HT1080 (cell line): ENCODE measurements at regions not wholly inside any gene's neighbourhood (a gene's known extent, or its start where the extent isn't known, plus 50 kb on each side); places are given as distances from the start of the nearest gene placed in this dataset.
"Not testable (repeated sequence)": the region's sequence is repeated elsewhere in the genome, so short reads cannot be mapped to it uniquely, and the experiment has no call there.

ENCODE experiments used
- DNase-seq: peaks from one replicate; pipeline ENCODE4 v3.0.0-alpha.2; 2015; ENCODE audit warnings: low read depth

DNA sequence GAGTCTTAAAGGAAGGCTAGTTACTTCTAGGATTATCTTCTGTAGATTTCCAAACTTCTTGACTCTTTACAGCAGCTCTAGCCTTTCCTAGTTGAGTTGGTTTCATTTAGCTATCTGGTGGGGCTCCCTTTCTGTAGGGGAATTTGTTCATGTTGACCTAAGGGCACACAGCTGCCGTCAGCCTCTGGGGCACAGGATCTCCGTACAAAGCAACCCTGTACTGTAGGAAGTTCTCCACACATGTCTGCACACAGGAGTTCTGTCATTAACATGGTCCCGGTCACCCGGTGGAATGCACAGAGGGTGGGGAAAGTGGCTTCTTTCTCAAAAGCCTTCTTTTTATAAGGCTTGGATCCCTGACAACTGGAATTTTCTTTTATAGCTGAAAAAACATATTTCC lies 88.7 kb upstream of the TNIK start:
- DNase-seq, result no peak

DNA sequence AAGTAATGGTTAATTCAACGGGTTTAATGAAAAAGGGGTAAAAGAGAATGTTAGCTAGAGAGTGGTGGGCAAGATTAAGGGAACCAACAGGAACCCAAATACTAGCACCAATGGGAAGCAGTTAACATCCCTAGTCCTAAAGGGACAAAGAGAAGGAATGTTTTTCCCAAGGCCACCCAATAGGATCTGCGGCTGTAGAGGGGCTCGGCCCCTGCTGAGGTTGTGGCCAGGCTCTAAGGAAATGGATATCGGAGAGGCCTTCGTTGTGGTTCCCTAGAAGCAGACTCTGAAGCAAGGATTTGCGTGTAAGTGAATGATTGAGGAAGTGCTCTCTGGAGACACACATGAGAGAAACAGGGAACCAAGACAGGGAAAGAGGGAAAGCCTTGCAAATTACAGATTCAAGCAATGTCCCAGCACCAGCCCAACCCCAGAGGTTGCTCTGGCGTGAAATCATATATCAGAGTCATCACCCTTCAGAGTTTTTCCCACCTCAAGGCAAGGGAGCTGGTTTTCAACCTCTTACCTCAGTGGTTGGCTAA lies 83.6 kb upstream of the TNIK start:
- DNase-seq, result no peak

DNA sequence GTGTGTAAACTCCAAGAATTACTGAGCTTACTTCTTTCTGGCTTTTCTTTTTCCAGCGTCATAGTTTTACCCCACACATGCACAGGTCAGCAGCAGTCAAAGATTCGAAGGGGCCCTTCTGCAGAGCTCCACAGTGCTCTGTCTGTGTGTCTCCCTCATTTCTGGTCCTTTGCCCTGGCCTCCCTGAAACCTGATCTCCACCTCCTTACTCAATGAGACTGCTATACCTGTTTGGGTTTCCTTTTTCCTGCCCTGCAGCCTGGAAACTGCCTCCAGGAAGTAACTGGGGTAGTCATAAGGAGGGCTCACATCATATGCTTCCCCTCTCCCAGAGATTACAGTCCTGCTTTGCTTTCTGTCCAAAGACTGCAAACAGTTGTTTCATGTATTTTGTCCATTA lies 82.8 kb upstream of the TNIK start:
- no peak for DNase-seq

DNA sequence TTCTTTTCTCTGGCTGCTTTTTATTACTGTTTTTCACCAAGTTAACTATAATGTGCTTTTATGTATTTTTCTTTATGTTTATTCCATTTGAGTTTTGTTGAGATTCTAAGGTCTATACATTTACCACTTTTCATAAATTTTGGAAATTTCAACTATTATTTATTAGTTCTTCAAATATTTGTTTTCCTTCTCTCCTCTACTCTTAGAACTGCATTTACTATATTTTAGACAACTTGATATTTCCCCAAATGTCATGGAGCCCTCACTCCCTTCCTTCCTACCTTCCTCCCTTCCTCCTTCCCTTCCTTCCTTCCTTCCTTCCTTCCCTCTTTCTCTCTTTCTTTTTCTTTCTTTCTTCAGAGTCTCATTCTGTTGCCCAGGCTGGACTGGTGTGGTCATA lies 81.4 kb upstream of the TNIK start:
- no peak for DNase-seq

DNA sequence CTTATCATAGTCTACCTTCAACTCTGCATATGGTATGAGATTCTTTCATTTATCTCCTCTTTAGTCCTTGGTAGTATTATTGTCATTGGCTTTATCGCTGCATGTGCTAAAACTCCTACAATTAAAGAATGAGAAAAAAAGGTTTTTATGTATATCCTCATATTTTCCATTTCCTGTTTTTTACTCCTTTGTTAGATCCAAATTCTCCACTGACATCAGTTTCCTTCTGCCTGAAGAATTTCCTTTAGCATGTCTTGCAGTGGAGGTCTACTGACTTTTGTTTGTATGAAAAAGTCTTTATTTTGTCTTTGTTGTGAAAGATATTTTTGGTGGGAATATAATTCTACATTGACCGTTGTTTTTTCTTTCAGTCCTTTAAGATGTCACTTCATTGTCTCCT lies 81.0 kb upstream of the TNIK start:
- DNase-seq, result no peak

DNA sequence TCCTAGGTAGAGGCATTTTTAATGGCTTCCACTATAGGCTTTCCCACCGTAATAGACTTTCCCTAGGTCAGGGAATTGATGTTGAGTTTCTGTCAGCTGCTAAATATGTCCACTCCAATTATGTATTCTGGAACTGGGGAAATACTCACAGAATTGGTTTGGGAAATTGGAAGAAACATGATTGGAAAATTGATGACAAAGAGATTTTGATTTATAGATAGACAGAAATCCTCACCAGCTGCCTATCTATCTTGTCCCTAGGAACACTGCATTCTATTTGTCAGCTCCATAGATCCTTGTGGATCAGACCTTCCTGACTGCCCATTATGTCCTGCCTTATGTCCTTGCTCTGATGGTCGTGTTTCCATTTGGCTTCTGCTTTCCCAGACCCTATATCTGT lies 75.6 kb upstream of the TNIK start:
- DNase-seq, result no peak

DNA sequence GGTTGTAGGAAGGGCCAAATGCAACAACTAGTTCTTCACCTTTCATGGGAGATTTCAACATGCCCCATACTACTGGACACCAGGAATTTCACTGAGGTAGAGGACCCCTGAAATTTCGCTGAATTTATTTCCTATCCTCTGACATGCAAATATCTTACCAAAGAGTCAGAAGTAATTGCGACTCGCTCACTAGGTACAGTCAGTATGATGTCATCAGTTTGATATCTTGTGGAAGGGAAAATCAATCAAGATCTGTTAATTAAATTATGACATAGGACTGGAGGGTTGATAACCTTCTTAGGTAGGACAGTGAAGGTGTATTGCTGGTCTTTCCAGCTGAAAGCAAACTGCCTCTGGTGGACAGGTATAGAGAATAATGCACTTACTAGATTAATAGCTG lies 74.9 kb upstream of the TNIK start:
- no peak for DNase-seq

DNA sequence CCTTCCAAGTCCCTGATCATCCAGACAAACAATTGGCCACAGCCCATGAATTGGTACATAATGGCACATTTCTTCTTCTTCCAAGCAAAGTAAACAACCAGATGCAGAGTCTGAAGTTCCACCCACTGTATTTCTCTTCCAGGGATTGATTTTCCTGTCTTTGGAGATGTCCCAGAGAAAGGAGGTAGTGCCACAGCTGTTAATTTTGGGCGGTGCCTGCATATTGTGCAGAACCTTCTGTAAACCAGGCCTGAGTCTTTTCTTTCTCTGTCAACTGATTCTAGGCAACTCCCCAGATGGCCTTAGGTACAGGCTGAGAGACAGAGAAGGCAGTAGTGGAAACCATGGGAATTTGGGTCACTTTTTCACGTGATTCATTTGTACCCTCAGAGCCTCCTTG lies 73.5 kb upstream of the TNIK start:
- DNase-seq, result no peak

DNA sequence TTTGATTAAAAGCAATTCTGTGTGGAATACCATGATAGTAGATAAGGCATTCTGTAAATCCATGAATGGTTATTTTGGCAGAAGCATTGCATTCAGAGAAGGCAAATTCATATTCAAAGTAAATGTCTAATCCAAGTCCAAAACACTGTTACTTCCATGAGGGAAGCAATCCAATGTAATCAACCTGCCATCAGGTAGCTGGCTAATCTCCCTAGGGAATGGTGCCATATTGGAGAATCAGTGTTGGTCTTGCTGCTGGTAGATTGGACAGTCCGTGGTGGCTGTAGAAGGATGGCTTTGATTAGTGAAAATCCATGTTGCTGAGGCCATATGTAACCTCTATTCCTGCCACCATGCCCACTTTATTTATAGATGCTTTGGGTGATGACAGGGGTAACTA lies 72.1 kb upstream of the TNIK start:
- no peak for DNase-seq

DNA sequence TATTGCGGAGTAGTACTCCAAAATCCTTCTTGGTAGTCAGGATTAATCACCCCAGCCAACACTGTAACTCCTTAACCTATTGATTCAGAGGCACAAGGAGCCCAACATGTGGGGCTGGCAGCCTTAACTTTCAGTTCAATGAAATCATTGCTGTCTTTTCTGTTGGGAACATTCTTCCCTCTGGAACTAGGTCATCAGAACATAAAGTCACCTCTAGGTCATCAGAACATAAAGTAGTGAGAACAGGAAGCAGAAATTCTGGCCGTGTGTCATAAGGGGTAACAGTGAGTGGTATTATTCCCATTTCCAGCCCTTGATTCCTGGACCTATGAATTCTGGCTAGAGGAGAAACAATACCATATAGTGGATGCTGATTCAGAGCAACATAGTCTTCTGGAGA lies 71.5 kb upstream of the TNIK start:
- peak; percentile 52 for DNase-seq

DNA sequence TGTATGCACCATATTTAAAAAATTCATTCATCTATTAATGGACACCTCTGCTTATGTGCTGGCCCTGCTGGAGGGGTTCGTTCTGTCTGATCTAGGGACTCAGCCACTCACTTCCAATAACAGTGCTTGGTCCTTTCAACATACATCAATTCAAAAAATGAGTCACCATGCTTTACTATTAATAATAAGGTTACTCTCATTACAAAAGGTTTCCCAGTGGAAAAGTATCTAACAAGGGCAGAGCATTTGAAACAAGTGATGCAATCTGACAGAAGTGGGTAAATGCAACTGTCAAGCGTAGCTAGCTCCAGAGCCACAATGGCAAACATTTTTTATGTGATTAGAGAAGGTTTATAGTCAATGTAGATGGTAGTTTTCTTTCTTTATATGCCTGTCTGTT lies 67.9 kb upstream of the TNIK start:
- DNase-seq, result no peak

DNA sequence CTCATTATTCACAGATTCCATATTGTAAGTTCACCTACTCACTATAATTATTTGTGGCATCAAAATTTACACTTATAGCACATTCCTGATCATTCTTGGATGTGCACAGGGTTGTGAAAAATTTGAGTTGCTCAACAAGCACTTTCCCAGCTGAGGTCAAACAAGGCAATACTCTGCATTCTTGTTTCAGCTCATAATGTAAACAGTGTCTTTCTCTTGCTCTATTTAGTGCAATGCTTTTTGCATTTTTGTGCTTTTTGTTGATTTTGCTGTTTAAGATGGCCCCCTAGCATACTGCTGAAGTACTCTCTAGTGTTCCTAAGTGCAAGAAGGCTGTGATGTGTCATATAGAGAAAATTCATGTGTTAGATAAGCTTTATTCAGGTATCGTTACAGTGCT lies 66.7 kb upstream of the TNIK start:
- no peak for DNase-seq

DNA sequence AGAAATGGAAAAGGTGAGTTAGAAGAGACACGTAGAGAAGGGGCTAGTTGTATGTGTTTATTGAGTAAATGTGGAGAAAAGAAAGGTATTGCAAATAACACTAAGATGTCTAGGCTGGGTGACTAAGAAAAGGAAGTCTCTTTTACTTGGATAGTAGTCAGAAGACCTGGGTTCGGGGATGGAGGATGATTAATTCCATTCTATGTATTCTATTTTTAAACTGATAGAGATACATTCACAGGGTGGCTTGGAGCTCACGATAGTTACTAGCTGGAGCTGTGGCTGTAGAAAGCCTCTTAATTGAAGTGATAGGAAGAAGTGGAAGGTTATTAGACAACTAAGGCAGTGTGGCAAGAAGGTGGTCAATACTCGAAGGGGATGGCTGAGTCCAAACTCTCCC lies 65.9 kb upstream of the TNIK start:
- peak; percentile 54 for DNase-seq

DNA sequence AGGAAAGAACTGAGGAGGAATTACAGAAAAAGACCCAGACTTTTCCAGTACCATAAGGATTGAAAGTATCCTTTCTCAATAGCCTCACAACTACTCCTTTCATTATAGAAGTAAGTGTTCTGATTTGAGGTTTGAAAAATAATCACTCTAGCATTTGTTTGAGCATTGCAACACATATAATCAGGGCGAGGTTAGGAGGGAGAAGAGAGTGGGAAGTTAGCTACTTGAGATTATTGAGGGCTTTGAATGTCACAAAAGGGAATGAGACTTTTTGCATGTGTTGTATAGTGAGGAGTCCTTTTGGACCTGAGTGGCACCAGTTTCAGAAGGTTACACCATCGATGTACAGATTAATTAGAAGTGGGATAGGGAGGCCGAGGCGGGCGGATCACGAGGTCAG lies 65.2 kb upstream of the TNIK start:
- DNase-seq, result no peak

DNA sequence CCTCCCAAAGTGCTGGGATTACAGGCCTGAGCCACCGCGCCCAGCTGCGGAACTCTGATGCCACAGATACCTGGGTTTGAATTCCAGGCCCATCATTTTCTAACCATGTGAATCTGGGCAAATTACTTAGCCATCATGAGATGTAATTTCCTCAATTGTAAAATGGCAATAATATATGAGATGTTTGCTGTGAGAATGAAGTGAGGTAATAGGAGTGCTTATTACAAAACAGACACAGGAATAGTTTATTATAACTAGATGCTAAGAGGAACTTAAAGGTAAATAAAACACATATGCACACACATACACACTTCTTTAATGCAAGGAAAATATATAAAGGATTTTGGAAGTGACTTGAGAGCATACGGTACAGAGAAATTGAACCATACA lies 64.7 kb upstream of the TNIK start:
- no peak for DNase-seq

DNA sequence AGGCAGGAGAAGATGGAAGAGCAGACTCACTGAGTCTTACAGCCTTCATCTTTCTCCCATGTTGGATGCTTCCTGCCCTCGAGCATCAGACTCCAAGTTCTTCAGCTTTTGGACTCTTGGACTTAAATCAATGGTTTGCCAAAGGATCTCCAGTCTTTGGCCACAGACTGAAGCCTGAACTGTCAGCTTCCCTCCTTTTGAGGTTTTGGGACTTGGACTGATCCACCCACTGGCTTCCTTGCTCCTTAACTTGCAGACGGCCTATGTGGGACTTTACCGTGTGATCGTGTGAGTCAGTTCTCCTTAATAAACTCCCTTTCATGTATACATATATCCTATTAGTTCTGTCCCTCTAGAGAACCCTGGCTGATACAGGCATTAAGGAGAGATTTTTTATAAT lies 62.4 kb upstream of the TNIK start:
- no peak for DNase-seq

DNA sequence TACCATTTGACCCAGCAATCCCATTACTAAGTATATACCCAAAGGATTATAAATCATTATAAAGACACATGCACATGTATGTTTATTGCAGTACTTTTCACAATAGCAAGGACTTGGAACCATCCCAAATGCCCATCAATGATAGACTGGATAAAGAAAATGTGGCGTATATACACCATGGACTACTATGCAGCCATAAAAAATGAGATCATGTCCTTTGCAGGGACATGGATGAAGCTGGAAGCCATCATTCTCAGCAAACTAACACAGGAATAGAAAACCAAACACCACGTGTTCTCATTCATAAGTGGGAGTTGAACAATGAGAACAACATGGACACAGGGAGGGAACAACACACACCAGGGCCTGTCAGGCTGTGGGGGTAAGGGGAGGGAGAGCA lies 59.2 kb upstream of the TNIK start:
- not testable (repeated sequence) for DNase-seq

DNA sequence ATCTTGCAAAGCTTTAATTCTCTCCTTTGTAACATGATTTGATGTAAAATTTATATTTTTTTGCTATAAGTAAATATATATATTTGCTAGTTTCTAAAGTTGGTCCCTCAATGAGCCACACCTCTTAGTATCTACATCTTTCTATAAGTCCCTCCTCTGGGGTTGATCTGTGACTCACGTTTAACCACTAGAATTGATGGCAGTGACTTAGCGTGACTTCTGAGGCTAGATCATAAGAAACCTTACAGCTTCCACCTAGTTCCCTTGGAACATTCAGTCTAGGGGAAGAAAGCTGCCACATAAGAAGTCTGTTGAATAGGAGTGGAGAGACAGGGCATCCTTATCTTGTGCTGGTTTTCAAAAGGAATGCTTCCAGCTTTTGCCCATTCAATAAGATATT lies 56.6 kb upstream of the TNIK start:
- DNase-seq, result peak; percentile 39

DNA sequence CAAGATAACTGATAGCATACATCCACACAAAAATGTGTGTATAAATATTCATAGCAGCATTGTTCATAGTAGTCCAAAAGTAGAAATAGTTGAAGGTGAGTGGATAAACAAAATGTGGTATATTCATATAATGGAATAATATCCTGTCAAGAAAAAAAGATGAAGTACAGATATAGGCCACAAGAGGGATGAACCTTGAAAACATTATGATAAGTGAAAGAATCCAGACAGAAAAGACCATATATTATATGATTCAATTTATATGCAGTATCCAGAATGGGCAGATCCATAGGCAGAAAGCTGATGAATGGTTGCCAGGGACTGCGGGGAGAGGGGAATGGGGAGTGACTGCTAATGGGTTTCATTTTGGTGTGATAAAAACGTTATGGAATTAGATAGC lies 54.3 kb upstream of the TNIK start:
- no peak for DNase-seq

DNA sequence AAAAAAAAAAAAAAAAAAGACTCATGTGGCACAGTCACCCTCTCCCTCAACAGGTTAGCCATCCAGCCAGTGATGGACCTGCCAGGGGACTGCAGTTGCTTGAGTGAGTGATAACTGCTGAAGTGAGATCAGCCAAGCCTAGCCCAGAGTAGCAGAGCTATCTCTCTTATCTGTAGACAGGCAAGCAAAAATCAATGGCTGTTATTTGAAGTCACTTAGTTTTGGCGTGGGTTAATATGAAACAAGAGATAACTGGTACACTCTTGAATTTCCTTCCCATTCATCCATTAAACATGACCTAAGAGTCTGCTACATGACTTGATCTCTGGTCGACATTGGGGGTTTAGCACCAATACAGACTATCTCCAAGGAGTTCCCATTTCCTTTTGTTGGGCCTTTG lies 51.2 kb upstream of the TNIK start:
- DNase-seq, result no peak
